Ectodermal cell (in vitro differentiated cells): ENCODE measurements at regions not wholly inside any gene's neighbourhood (a gene's known extent, or its start where the extent isn't known, plus 50 kb on each side); places are given as distances from the start of the nearest gene placed in this dataset.

ENCODE experiments used
- H3K27ac ChIP-seq: 2 replicates; pipeline ENCODE4 v1.7.0; 2013; ENCODE audit warnings: mild to moderate bottlenecking, low read depth, low read length; ENCODE audit not compliant: insufficient read depth, poor library complexity, severe bottlenecking
- H3K27me3 ChIP-seq: 2 replicates; pipeline ENCODE4 v1.7.0; 2013; ENCODE audit warnings: mild to moderate bottlenecking, low read length; ENCODE audit not compliant: insufficient read depth, control insufficient read depth, poor library complexity, severe bottlenecking
- H3K36me3 ChIP-seq: one replicate; pipeline ENCODE4 v1.7.0; 2013; ENCODE audit warnings: low read length; ENCODE audit not compliant: control insufficient read depth, insufficient read depth
- H3K4me1 ChIP-seq: one replicate; pipeline ENCODE4 v1.7.0; 2013; ENCODE audit warnings: low read length; ENCODE audit not compliant: control insufficient read depth, insufficient read depth
- H3K4me3 ChIP-seq: 2 replicates; pipeline ENCODE4 v1.7.0; 2013; ENCODE audit warnings: low read depth, low read length, control low read depth; ENCODE audit not compliant: insufficient read depth
- H3K9me3 ChIP-seq: 2 replicates; pipeline ENCODE4 v1.7.0; 2013; ENCODE audit warnings: mild to moderate bottlenecking, low read length, moderate library complexity; ENCODE audit not compliant: control insufficient read depth
- WGBS, 2 experiments: methylation state at CpG; one replicate each; pipeline ENCODE4 v1.1.7; 2013; ENCODE audit warnings: missing lambda C conversion rate in 2 of 2; 5-methylcytosine and 5-hydroxymethylcytosine counted together

- WGBS, 2 experiments = 78 to 92% methylated on average over 1 of the region's 1 CpG
- Histone ChIP-seq H3K27me3 (no peaks in the 10 kb centered on the region), H3K36me3 (no peaks in the 10 kb centered on the region), H3K4me1 (no peaks in the 10 kb centered on the region), H3K27ac (no peak overlapping the region), H3K4me3 (no peak overlapping the region), H3K9me3 (no peaks in the 10 kb centered on the region)
Observed at GRCh38 chr5:112614986-112615385, 122.7 kb upstream of the APC start.

DNA sequence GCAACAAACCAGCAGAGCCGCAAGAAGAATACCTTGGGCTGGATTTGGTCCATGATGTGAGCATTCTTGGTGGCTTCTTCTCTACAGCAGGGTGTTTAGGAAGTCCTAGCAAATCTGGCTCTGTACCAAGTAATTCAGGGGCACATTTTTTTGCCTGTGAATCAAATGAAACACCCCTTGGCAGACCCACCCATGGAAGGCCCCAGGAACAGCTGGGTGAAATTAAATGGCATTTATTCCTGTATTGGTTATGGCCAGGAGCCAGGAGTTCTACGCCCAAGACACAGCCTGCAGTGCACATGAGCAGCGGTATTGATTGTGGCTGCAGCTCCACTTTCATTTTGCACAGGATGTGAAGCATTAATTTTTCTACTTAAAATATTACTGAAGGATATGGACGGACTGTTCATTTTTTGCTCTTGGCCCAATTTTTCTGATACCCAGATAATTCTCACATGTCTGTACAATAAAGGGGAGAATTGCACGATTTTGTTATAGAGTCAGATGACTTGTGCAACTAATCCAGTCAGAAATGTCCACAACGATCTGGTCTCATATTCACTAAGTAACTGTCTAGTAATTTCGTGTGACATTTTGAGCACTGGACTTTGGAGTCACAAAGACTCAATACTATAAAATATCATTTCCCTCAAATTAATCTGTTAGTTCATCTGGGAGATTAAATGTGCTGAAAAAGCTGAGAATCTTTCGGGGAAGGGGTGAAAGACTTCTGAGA, 120.7 kb upstream of the APC start:
- no peak overlapping the region for H3K4me3 ChIP-seq
- H3K4me1 ChIP-seq = no peaks in the 10 kb centered on the region
- WGBS, 2 experiments = 93 to 94% methylated on average over 7 to 8 of the region's 8 CpGs
- H3K9me3 ChIP-seq = no peaks in the 10 kb centered on the region
- no peak overlapping the region for H3K27ac ChIP-seq
- no peaks in the 10 kb centered on the region for H3K36me3 ChIP-seq
- H3K27me3 ChIP-seq = no peaks in the 10 kb centered on the region

- no peaks in the 10 kb centered on the region for H3K9me3 ChIP-seq
- H3K4me1 ChIP-seq = peaks cover 12% of the 10 kb centered on the region
- H3K27me3 ChIP-seq = no peaks in the 10 kb centered on the region
- no peaks in the 10 kb centered on the region for H3K36me3 ChIP-seq
- H3K27ac ChIP-seq = no peak overlapping the region
- WGBS, 2 experiments = 89 to 95% methylated on average over 3 of the region's 3 CpGs
- no peak overlapping the region for H3K4me3 ChIP-seq
Observed at GRCh38 chr5:112625246-112625645, 112.4 kb upstream of the APC start.

DNA sequence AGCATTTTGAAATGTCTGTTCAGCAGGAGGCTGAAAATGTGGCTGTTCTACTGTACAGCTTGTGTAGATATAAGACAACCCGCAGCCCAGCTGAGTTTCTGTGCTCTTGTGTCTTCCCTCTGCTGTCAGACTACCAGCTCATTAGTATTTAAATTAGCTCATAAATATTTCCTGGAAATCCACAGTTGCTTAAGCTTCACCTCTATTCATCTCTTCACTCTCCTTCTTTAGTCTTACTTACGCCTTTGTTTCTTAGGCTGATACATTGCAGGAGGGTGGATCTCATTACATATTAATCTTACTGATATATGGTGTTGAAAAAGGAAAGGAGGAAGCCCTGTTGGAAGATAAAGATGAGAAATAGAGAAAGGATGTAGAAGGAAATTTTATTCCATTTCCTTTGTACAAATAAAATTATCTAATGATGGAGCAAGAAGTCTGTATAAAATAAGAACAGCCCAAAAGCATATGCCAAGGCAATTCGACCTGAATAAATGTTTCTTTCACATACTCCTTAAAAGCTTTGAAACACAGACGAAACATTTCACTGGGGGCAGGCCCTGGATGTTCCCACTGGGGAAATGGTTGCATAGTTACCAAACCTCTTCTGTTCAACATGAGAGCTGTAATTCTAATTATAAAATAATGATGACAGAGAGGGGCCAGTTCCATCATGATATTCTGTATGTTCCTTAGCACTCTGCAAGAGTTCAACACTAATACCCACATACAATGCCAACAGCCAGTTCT, 111.8 kb upstream of the APC start:
- peaks cover 12% of the 10 kb centered on the region for H3K4me1 ChIP-seq
- no peaks in the 10 kb centered on the region for H3K36me3 ChIP-seq
- H3K9me3 ChIP-seq = no peaks in the 10 kb centered on the region
- H3K27me3 ChIP-seq = no peaks in the 10 kb centered on the region
- WGBS, 2 experiments = 85 to 86% methylated on average over 3 of the region's 4 CpGs
- H3K4me3 ChIP-seq = no peak overlapping the region
- H3K27ac ChIP-seq = no peak overlapping the region

DNA sequence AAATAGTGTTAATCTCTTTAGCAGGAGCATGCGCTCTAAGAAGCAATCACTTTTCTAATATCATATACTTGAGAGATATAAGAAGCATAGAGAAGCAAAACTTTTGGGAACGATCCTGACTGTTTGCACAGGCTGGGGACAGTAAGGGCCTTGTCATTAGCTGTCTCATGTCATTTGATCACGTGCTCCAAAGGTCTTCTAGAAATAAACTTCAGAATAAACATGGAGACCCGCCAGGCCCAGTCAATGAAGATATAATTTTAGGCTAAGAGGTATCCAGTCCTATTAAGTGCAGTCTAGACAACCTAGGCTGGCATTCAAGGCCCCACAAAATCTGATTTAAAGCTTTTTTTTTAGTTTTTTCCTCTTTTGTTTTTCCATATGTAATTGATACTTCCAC, 111.0 kb upstream of the APC start:
- no peaks in the 10 kb centered on the region for H3K36me3 ChIP-seq
- peaks cover 12% of the 10 kb centered on the region for H3K4me1 ChIP-seq
- H3K27ac ChIP-seq = no peak overlapping the region
- no peaks in the 10 kb centered on the region for H3K9me3 ChIP-seq
- H3K4me3 ChIP-seq = no peak overlapping the region
- 96 to 97% methylated on average over 3 to 4 of the region's 4 CpGs for WGBS, 2 experiments
- H3K27me3 ChIP-seq = no peaks in the 10 kb centered on the region

DNA sequence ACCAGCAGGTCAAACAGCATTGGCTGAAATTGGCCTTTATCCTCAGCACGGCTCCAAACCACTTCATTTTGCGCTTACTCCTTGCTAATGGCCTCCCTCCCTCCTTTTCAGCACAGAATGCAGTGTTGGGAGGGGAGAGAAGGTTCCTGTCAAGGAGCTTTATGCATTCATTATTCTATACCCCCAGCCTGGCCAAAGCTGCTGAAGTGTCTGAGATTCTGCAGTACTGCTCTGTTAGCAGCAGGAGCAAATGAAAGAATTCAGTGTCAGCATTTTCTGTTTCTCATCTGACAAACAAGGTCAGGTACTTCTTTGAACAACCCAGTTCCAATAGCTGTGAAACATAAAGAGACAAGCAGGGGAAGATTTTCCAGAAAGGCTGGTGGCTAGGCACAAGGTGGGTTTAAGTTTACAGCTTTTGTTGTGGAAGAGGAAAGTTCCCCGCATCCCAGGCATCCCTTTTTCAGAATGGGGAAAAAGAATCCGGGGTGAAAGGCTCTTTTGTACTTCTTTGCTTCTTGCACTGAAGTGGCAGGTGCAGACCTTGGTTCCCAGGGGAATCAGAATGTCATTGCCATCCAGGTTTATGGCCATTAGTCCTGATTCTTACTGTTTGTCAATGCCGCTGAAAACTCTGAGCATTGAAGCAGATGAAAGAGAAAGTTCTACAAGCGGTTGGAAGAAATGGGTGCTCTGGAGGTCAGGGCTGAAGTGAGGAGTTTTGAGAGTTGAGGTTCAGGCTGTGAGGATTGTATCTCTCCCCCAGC, 109.3 kb upstream of the APC start:
- H3K4me1 ChIP-seq = peaks cover 12% of the 10 kb centered on the region
- 38 to 39% methylated on average over 6 of the region's 6 CpGs for WGBS, 2 experiments
- no peak overlapping the region for H3K4me3 ChIP-seq
- H3K36me3 ChIP-seq = no peaks in the 10 kb centered on the region
- H3K9me3 ChIP-seq = no peaks in the 10 kb centered on the region
- no peaks in the 10 kb centered on the region for H3K27me3 ChIP-seq
- peak overlapping the region; percentile 36 for H3K27ac ChIP-seq

DNA sequence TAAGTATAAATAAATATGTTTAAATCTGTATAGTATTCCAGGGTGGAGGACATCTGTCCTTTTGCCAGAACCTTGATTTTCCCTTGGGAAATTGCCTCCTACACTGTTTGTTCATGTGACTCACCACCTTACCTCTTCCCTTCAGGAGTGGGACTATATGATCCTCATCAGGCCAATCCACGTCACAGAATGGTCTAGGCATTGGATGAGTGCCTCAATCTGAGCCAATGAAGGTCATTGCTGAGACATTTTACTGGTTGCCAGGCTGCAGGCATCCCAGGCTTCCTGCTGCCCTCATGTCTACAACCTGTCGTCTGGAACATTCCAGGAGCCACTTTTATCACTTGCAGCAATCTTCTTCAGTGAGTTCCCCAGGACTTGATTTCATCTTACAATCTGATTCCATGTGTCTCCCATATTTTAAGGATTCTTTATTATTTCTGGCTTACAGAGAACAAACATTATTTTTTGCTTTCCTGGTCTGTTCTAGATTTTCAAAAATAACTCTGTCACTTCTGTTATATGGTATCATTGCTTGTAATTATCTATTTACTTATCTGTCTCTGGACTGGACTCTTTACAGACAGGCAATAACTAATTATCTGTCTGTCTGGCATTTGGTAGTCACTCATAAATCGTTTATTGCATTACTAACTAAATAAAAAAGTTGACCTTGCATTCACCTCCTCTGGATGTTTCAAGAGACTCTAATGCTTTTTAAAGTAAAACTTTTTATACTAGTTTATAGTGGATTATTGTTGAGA, 107.3 kb upstream of the APC start:
- H3K27ac ChIP-seq = no peak overlapping the region
- H3K4me1 ChIP-seq = peaks cover 12% of the 10 kb centered on the region
- H3K9me3 ChIP-seq = no peaks in the 10 kb centered on the region
- no peaks in the 10 kb centered on the region for H3K27me3 ChIP-seq
- H3K4me3 ChIP-seq = no peak overlapping the region
- WGBS, 2 experiments = 90 to 94% methylated on average over 3 of the region's 3 CpGs
- H3K36me3 ChIP-seq = no peaks in the 10 kb centered on the region

DNA sequence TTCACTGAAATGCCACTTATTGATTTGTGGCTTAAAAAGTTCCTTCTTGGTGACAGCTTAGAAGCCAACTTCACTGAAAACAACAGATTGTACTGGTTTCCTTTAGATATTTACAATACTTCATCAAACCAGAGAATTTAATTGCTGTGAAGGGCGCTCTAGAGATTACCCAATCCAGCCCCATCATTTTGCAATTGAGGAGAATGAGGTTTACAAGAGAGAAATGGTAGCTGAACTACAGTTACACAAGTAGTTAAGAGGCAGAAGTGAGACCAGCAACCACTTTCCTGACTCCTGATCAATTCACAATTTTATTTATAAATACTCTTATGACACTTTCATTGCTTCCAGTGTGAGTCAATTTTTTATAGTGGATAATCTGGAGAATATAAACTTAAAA, 103.5 kb upstream of the APC start:
- Histone ChIP-seq H3K9me3 (no peaks in the 10 kb centered on the region), H3K4me1 (no peaks in the 10 kb centered on the region), H3K4me3 (no peak overlapping the region), H3K27ac (no peak overlapping the region), H3K36me3 (no peaks in the 10 kb centered on the region), H3K27me3 (no peaks in the 10 kb centered on the region)
- 82 to 100% methylated on average over 1 of the region's 1 CpG for WGBS, 2 experiments

DNA sequence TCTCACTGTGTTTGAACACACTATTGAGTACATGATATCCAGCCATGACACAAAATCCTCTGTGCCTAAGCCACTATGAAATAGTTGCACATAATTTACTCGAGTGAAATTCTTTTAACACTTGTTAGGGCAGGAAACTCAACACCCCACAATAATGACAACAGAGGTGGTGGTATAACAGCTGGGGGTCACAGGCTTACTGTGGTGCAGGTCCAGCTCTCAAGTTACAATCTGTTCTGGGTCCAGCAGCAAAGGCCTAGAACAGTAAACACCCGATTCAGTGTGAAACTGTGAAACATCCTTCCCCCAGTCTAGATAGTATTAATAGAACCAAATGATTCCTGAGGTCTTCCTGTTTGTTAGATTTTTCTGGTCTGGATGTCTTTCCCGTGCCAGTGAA, 102.9 kb upstream of the APC start:
- H3K9me3 ChIP-seq = no peaks in the 10 kb centered on the region
- no peaks in the 10 kb centered on the region for H3K36me3 ChIP-seq
- H3K27ac ChIP-seq = no peak overlapping the region
- H3K4me1 ChIP-seq = no peaks in the 10 kb centered on the region
- no peak overlapping the region for H3K4me3 ChIP-seq
- no peaks in the 10 kb centered on the region for H3K27me3 ChIP-seq
- WGBS, 2 experiments = 94 to 95% methylated on average over 3 of the region's 3 CpGs
